GM19468 (cell line): ENCODE measurements at regions not wholly inside any gene's neighbourhood (a gene's known extent, or its start where the extent isn't known, plus 50 kb on each side); places are given as distances from the start of the nearest gene placed in this dataset.
"Not testable (repeated sequence)": the region's sequence is repeated elsewhere in the genome, so short reads cannot be mapped to it uniquely, and the experiment has no call there.

Source experiments
- ATAC-seq: cut with Tn5 transposase; IDR thresholded peaks from one replicate; pipeline ENCODE4 v1.9.1; 2021; ENCODE audit warnings: mild to moderate bottlenecking, moderate library complexity, moderate number of reproducible peaks; ENCODE audit not compliant: unreplicated experiment; ENCODE audit errors: extremely low read depth

GRCh38 chr6:26795474-26796307 is 136.1 kb upstream of the ZNF322 start:
- ATAC-seq = not testable (repeated sequence)

GRCh38 chr6:26799903-26800633 is 140.5 kb upstream of the ZNF322 start:
- ATAC-seq = not testable (repeated sequence)

GRCh38 chr6:26803762-26804161 is 144.2 kb upstream of the ZNF322 start:
- not testable (repeated sequence) for ATAC-seq

- ATAC-seq = not testable (repeated sequence)
These were observed 152.1 kb upstream of the ZNF322 start for GRCh38 chr6:26811486-26812116.

GRCh38 chr6:26818640-26819225 is 159.2 kb upstream of the ZNF322 start:
- ATAC-seq = not testable (repeated sequence)

GRCh38 chr6:26827965-26828364 is 168.4 kb upstream of the ZNF322 start:
- ATAC-seq = not testable (repeated sequence)

GRCh38 chr6:26829480-26829879 is 169.9 kb upstream of the ZNF322 start:
- not testable (repeated sequence) for ATAC-seq

GRCh38 chr6:26830992-26831391 is 171.4 kb upstream of the ZNF322 start:
- ATAC-seq = not testable (repeated sequence)

GRCh38 chr6:26835707-26836106 is 176.2 kb upstream of the ZNF322 start:
- not testable (repeated sequence) for ATAC-seq

GRCh38 chr6:26836657-26837056 is 177.1 kb upstream of the ZNF322 start:
- not testable (repeated sequence) for ATAC-seq

- ATAC-seq = not testable (repeated sequence)
These were observed 185.3 kb upstream of the ZNF322 start for GRCh38 chr6:26844823-26845222.

GRCh38 chr6:26857289-26857688 is 197.7 kb upstream of the ZNF322 start:
- not testable (repeated sequence) for ATAC-seq

GRCh38 chr6:26859067-26859770 is 199.7 kb upstream of the ZNF322 start:
- ATAC-seq = not testable (repeated sequence)

GRCh38 chr6:26859771-26860163 is 200.2 kb upstream of the ZNF322 start:
- not testable (repeated sequence) for ATAC-seq

GRCh38 chr6:26861913-26862312 is 202.4 kb upstream of the ZNF322 start:
- ATAC-seq = not testable (repeated sequence)

- ATAC-seq = not testable (repeated sequence)
These were observed 204.1 kb upstream of the ZNF322 start for GRCh38 chr6:26863641-26864040.

GRCh38 chr6:26898785-26899184 is 239.2 kb upstream of the ZNF322 start:
- ATAC-seq = not testable (repeated sequence)

GRCh38 chr6:26924206-26924605 is 264.7 kb upstream of the ZNF322 start:
- ATAC-seq = not testable (repeated sequence)

- ATAC-seq = not testable (repeated sequence)
These were observed 268.6 kb upstream of the ZNF322 start for GRCh38 chr6:26928190-26928589.

GRCh38 chr6:26937258-26937657 is 277.7 kb upstream of the ZNF322 start:
- ATAC-seq = not testable (repeated sequence)
